ENCODE measurements at regions not wholly inside any gene's neighbourhood (a gene's known extent, or its start where the extent isn't known, plus 50 kb on each side); places are given as distances from the start of the nearest gene placed in this dataset.
"Not testable (repeated sequence)": the region's sequence is repeated elsewhere in the genome, so short reads cannot be mapped to it uniquely, and the experiment has no call there.

DNA sequence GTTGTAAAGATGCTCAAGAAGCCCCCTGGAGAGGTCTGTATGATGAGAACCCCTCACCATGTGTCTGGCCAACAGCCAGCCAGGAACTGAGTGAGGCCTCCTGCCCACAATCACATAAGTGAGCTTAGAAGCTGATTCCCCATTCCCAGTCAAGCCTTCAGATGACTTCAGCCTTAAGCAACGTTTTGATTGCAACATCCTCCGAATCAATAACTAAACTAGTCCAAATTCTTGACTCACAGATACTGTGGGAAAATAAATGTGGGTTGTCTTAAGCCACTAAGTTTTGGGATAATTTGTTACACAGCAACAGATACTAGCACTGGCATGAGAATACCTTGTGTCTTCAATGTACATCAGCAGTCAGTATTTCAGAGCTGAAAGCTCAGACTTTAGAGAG, 54.5 kb upstream of the HS3ST4 start:
- DNase-seq = no peak

DNA sequence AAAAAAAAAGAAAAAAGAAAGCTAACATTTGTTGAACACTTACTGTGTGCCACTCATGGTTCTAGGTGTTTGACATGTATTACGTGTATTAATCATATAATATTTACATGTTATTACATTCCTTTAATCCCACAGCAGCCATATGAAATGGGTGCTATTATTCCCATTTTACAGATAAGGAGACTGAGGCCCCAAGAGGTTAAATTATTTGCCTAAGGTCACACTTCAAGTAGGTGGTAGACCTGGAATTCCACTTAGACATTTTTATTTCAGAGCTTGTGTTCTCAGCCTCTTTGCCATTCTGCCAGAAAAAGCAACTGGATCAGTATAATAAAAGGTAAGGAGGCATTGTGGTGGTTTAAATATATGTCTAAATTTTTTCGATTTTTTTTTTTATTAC, 55.1 kb upstream of the HS3ST4 start:
- no peak for DNase-seq

DNA sequence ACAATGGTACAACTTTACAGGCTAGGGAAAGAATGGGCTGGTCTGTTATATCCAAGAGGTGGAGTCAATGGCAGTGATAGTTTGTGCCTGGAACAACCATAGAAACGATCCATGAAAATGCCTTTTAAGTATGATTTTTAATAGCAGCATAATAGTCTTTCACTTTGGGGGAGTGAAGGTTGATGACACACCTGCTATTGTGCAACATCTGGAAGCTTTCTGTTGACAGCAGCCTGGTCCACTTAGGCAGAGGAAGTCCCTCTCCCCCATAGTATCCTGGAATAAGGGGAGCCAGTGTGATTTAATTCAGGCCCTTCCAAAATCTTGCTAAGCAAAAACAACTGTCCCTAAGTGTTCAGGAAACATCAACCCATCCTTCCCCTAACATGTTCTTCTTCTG, 56.3 kb upstream of the HS3ST4 start:
- no peak for DNase-seq

DNA sequence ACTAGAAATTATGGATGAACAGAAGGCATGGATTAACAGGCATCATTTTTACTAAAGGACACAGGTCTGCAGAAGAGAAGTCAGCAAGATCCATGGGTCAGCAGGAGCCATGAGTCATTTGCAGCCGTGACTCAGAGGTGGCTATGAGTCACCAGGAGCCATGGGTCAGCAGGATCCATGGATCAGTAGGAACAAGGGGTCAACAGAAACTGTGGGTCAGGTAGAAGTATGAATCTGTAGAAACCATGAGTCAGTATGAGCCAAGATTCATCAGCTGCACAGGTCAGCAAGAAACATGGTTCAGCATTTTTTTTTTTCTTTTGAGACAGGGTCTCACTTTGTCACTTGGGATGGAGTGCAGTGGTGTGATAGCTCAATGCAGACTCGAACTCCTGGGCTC, 58.2 kb upstream of the HS3ST4 start:
- DNase-seq = no peak

DNA sequence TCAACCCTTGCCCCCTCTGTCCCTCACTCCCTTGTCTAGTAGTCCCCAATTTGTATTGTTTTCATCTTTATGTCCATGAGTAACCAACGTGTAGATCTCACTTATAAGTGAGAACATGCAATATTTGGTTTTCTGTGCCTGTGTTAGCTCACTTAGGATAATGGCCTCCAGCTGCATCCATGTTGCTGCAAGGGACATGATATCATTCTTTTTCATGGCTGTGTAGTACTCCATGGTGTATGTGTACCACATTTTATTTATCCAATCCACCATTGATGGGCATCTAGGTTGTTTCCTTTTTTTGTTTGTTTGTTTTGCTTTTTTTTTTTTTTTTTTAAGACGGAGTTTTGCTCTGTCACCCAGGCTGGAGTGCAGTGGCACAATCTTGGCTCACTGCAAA, 63.0 kb upstream of the HS3ST4 start:
- DNase-seq = no peak

DNA sequence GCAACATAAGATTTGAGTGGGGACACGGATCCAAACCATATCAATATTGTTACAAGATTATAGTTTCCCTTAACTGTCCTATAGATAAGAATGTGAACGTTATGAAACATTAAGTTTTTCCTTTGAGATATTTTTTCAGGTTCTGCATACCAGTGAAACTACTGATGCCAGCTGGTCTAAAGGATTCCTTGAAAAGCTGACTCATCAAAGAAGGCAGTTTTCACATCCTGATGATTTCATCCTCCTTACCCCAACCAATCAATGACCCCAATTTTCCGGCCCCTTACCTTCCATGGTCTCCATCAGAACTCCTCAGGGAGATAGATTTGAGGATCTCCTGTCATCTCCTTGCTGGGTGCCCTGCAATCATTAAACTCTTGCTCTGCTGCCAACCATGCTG, 64.1 kb upstream of the HS3ST4 start:
- no peak for DNase-seq

DNA sequence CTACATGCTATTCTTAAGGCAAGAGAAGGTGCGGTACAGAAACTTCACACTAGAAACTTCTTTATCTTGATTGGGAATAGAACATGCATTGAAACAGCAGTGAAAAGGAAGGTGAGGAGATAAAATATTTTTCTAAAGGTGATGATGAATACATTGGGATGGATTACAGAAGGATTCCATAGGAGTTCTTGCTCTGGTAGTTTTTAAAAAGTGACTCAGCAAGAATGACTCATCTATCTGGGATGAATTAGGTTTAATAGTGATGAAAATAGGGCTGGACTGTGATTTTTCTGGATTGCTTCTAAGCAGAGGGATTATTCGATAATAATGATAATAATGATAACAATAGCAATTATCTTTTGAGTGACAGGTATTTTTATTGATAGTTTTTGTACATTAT, 65.6 kb upstream of the HS3ST4 start:
- no peak for DNase-seq

DNA sequence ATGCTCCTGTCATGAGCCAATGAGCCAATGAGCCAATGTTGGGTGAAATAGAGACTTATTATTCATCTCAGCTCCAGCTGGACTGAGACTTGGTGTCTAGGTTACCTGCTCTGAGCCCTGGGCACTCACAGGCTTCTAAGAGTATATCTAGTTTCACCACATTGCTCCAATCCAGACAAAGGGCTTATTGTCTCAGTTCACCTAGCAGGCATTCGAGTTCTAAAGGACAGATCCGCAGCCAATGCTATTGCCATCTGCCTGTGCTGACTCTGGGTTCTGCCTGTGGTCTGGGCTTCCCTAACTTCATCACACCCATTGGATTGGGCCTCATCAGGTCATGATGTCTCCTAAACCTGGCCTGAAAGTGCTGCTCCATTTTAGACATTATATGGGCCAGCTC, 66.1 kb upstream of the HS3ST4 start:
- no peak for DNase-seq

DNA sequence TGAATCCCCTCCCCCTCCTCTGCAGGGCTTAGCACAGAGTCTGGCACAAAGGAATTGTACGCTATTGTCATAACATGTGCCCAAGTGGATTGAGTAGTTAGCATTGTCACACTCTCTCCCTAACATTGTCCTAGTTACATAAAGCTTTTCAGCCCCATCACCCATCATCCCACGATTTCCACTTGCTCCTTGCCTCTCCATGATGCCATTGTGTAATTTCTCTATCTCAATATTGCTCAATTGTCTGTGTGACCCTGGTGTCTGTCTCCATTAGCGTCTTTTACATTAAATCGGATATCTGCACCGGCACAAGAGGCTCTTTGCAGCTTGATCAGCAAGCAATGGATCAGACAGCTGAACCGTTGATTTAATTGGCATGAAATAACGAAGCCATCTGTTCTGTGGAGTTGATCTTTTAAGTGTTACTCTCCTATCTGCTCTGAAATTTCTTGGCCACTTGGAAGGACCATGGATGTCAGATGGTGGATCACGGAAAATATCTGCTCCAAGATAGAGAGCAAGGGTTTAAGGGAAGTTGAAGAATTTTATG, 77.0 kb upstream of the HS3ST4 start:
- no peak for DNase-seq

DNA sequence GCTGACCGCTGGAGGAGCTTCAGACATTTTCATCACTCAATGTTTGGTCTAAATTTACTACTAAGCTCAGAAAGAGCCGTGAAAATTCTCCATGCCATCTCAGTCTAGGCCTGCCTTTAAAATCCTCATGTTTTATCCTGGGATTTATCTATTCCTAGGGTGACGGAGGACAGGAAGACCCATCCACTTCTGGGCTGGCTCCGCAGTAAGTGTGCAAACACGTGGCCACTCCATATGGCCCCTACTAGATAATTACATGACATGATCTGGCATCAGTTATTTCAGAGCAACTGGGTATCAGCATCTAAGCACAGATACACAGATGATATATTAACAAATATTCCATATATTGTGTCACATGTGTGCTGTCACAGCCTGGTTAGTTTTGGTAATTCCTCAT, 77.8 kb upstream of the HS3ST4 start:
- DNase-seq = no peak

DNA sequence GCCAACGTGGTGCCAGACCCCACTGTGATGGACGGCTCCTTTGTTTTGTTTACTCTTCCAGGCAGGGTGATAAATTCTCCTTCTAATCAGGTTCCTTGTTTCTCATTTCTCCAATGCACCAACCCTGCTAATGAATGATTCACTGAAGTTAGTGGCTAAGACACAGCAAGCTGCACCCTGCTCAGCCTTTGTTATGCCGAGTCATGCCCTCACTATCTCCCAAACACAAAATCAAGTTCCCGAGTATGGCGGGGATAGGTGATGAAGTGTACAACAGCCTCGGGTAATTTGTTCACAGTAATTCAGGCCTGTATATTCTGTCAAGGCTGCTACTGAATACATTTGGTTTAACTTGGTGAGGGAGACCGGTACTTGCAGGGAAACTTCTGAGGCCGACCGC, 83.8 kb upstream of the HS3ST4 start:
- DNase-seq = no peak

DNA sequence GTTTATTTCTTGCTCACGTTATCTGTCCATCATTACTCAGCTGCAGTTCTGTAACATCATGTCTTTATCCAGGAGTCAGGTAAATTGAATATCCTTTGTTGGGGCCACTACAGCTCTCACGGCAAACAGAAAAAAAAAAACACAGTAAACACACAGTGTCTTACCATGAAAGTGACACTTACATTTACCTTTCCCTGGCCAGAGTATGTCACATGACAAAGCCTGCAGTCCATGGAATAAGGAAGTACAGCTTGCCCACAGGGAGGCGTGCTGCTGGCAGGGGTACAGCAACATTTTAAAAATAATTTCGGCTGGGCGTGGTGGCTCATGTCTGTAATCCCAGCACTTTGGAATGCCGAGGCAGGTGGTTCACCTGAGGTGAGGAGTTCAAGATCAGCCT, 85.7 kb upstream of the HS3ST4 start:
- no peak for DNase-seq

DNA sequence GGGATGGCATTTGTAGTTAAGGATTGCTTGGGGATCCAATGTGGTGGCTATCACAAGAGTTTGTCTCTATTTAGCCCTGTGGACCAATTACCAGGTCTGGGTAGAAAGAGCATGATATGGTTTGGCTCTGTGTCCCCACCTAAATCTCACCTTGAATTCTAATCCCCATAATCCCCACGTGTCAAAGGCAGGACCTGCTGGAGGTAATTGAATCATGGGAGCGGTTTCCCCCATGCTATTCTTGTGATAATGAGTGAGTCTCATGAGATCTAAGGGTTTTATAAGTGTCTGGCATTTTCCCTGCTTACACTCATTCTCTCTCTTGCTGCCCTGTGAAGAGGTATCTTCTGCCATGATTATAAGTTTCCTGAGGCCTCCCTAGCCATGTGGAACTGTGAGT, 86.4 kb upstream of the HS3ST4 start:
- DNase-seq = no peak

DNA sequence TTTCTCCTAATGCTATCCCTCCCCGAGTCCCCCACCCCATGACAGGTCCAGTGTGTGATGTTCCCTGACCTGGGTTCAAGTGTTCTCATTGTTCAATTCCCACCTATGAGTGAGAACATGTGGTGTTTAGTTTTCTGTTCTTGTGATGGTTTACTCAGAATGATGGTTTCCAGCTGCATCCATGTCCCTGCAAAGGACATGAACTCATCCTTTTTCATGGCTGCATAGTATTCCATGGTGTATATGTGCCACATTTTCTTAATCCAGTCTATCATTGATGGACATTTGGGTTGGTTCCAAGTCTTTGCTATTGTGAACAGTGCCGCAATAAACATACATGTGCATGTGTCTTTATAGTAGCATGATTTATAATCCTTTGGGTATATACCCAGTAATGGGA, 90.5 kb upstream of the HS3ST4 start:
- not testable (repeated sequence) for DNase-seq

DNA sequence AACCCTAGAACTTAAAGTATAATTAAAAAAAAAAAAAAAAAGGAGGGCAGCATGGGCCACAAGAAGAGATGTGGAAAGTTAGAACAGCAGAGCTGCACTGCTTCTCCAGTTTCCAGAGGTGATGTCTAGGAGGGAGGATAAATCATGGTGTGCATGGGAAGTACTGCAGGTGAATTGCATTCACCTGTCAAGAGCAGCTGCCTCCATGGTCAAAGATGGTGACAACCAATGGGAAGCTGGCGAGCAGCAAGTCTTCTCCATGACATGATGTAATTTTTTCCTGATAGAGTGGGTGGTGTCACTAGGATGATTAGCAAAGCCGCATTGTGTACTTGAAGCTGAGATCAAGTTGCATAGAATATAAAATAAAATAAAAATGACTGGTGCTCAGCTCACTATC, 95.6 kb upstream of the HS3ST4 start:
- DNase-seq = no peak

DNA sequence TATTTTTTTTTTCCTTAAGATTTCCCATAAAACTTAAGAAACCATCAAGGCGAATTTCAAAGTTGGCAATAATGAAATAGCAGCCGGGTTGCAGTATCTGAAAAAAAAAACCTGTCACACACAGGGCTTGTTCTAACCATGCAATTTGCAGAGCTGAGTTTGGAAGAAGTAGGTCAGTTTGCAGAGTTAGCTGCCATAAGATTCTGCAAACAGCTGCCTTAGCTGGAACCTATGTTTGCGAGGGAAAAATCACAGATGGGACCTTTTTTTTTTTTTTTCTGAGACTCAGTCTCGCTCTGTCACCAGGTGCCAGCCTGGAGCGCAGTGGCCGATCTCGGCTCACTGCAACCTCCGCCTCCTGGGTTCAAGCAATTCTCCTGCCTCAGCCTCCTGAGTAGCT, 98.5 kb upstream of the HS3ST4 start:
- DNase-seq = no peak

DNA sequence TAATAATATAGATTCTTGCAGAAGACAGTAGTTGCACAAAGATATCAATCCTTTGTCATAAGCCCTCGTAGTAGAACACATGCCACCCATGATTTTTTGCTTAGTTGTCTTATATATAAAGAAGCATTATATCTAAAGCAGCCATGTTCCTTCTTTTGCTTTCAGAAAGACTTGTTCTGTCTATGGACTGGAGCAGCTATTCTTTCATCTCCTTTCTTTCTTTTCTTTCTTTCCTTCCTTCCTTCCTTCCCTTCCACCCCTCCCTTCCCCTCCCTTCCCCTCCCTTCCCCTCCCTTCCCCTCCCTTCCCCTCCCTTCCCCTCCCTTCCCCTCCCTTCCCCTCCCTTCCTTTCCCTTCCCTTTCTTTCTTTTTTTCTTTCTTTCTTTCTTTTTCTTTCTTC, 104.0 kb upstream of the HS3ST4 start:
- no peak for DNase-seq

DNA sequence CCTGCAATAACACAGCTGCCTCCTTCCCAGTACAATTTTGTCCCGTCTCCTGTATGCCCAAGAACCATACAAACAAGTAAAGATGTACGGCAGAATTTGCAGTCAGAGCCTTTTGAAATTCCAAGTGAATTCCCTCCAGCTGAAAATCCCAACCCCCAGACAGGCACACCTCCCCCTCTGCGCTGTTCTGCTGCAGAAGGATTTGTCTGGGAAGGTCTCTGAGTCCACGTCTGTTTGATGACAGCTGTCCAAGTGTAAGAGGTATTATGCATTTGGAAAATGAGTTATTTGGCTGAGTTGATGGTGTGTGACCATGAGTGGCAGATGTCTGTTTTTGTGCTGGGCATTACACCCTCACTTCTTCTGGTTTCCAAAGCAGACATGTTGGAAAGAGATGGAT, 104.9 kb upstream of the HS3ST4 start:
- no peak for DNase-seq

DNA sequence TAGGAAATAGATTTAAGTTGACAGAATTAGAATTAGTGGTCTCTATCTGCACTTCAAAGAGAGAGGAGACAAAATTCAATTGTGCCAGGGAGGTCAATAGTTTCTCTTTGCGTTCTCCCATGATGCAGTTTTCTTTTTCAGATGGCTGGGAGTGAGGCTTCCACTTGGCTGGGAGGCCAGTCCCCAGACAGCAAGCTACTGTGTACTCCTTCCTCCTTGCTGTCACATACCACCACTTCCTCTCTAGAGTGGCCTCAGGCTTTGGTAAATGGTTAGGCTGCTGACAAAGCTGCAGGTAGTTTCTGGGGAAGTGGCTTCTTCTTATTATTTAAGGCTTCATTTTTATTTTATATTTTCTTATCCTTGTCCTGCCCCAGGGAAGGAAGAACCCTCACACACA, 106.2 kb upstream of the HS3ST4 start:
- DNase-seq = no peak

DNA sequence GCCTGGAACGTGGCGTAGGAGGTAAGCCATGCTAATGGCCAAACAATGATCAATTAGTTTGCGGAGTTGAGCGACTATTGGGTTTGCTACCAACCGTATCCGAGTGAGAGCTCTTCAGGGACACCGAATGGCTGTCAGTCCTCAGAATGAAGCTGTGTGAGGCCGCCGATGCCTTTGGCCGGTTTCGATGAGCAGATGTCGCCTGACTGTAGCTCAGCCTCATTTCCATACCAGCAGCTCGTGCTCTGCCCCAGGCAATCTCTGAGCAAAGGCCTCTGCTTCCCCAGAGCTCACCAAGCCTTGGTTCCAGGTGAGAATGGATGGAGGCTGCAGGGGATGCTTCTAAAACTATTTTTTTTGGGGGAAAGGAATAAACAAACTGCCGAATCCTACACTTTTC, 111.7 kb upstream of the HS3ST4 start:
- DNase-seq = no peak

DNA sequence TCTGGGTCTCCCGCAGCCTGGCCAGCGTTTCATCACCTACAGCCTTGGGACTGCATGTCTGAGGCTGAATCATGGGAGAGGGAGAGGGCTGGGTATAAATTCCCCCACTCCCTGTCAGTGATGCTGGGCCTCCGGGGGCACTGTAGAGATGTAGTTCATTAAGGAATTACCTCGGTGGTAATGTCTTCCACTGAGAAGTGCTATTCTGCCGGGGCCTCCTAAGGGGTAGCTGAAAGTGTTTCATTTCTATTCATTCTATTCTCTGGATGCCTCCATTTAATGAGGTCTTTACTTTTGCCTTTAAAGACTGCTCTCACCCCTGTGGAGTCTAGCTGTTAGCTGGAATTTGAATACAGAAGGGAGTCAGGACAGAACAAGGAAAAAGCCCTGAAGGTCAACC, 116.4 kb upstream of the HS3ST4 start:
- no peak for DNase-seq

DNA sequence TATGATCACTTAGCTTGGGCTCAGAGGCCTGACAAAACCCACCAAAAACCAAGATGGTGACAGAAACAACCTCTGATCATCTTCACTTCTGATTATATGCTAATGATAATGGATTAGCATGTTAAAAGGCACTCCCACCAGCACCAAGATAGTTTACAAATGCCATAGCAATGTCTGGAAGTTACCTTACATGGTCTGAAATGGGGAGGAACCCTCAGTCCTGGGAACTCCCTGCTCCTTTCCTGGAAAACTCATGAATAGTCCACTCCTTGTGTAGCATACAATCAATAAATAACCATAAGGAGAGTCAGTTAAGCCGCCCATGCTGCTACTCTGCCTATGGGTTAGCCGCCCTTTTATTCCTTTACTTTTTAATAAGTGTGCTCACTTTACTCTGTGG, 120.0 kb upstream of the HS3ST4 start:
- DNase-seq = no peak

DNA sequence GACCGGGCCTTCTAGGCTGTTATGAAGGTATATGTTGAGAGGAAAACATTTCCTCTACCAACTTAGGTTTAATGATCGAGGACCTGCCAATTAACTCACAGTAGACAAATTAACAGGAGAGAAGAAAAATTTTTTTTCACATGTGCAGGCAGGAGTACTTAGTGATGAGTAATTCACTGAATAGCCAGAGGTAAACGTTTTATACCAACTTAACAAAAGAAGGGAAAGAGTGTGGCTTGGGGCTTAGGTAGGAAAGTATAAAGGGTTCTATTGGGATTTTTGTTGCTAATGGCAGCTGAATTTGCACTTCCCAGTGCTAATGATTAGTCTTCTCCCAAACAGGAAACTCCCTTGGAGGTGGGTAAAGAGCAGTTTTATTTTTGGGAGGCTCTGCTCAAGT, 121.6 kb upstream of the HS3ST4 start:
- no peak for DNase-seq

DNA sequence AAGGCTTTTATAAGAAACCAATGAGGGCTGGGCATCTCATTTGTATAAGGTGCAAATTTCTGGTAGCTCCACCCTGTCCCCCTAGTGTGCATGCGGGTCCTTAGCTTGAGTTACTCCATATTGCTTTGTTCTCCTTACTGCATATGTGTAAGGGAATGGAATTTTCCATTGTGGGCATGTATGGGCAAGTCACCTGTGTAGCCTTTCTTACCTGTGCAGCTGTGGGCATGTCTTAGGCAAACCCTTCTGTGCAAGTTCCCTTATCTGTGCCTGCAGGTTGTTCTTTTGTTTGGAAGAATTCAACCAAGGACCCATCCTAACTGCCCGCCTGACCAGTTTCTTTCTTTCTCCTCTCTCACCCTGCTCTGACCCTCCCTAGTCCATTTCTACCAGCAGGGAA, 122.8 kb upstream of the HS3ST4 start:
- no peak for DNase-seq

DNA sequence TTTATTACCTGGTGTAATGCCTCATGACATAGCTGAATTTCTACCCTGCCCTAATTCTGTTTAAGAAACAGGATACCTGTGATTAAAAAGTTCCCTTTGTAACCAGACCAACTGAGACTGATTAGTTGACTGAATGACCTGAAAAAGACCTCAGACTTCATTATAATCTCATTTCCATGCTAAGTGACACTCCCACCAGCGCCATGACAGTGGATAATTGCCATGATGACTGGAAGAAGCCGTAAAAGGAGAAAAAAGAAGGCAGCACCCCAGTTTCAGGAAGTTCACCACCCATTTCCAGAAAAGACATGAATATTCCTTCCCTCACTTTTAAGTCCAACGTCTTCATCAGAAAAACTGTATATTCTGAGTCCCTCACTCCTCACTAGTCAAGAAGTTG, 125.6 kb upstream of the HS3ST4 start:
- DNase-seq = no peak

DNA sequence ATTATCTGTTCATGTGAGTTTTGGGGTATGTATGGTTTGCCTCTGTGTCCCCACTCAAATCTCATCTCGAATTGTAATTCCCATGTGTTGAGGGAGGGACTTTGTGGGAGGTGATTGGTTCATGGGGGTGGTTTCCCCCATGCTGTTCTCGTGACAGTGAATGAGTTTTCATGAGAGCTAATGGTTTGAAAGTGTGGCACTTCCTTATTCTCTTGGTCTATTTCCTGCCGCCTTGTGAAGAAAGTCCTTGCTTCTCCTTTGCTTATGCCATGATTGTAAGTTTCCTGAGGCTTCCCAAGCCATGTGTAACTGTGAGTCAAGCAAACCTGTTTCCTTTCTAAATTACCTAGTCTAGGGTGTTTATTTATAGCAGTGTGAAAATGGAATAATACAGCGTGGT, 128.1 kb upstream of the HS3ST4 start:
- no peak for DNase-seq

All from hematopoietic multipotent progenitor cell treated with erythropoietin and hydrocortisone succinate and interleukin-3 and kit ligand, for 8 days (in vitro differentiated cells).